ENCODE measurements at regions not wholly inside any gene's neighbourhood (a gene's known extent, or its start where the extent isn't known, plus 50 kb on each side); places are given as distances from the start of the nearest gene placed in this dataset.

- no peaks in the 10 kb centered on the region for H3K9me3 ChIP-seq (ENCODE audit: control insufficient read depth in 4 of 4, low read length in 3 of 4)
- no peak overlapping the region for H3K27ac ChIP-seq (ENCODE audit: low read depth in 1 of 2, low read length in 2 of 2)
- peaks cover 0 to 4% (median 0%) of the 10 kb centered on the region in 4 donors for H3K27me3 ChIP-seq (ENCODE audit: control insufficient read depth in 4 of 4, insufficient read depth in 4 of 4, low read length in 3 of 4)
- 87% methylated on average over 1 of the region's 1 CpG for WGBS
- H3K4me3 ChIP-seq (ENCODE audit: low read depth in 1 of 3, low read length in 3 of 3) = no peak overlapping the region
- H3K4me1 ChIP-seq (ENCODE audit: control insufficient read depth in 4 of 4, insufficient read depth in 4 of 4, low read length in 3 of 4) = no peaks in the 10 kb centered on the region
- no peak for DNase-seq (ENCODE audit: low spot score)
- no peaks in the 10 kb centered on the region for H3K36me3 ChIP-seq (ENCODE audit: control insufficient read depth in 4 of 4, insufficient read depth in 3 of 4, low read depth in 1 of 4, low read length in 3 of 4)
- no peak overlapping the region for H3K9ac ChIP-seq (ENCODE audit: low read depth in 1 of 2, low read length in 2 of 2)
- no peak for TF ChIP-seq ZBTB33 (IDR thresholded peaks at IDR 0.05)
- no peak for TF ChIP-seq FOXA1 (IDR thresholded peaks at IDR 0.05)
- TF ChIP-seq EGR1 (IDR thresholded peaks at IDR 0.05; ENCODE audit: low read depth in 2 of 2) = no peak
- no peak for TF ChIP-seq GABPA (IDR thresholded peaks at IDR 0.05 in 1 of 2, conservative IDR thresholded peaks at IDR 0.05 in 1 of 2)
- no peak for TF ChIP-seq SP1 (IDR thresholded peaks at IDR 0.05)
- TF ChIP-seq YY1 (IDR thresholded peaks at IDR 0.05) = no peak
- no peak for TF ChIP-seq FOXA2 (IDR thresholded peaks at IDR 0.05)
- TF ChIP-seq CTCF (IDR thresholded peaks at IDR 0.05; ENCODE audit: low read depth, low read length, missing input control) = no peak
- TF ChIP-seq RXRA (IDR thresholded peaks at IDR 0.05) = no peak
- no peak for TF ChIP-seq REST (IDR thresholded peaks at IDR 0.05)
- no peak for TF ChIP-seq JUND (IDR thresholded peaks at IDR 0.05)
- no peak for TF ChIP-seq MAX (IDR thresholded peaks at IDR 0.05)
- no peak for TF ChIP-seq NR2F2 (IDR thresholded peaks at IDR 0.05)
- no peak for TF ChIP-seq RAD21 (IDR thresholded peaks at IDR 0.05)
- no peak for TF ChIP-seq HNF4A (conservative IDR thresholded peaks at IDR 0.05)
These were observed 68.2 kb upstream of the C1orf87 start for GRCh38 chr1:60141743-60142142.

GRCh38 chr1:60141276-60141675, 67.7 kb upstream of the C1orf87 start:
- H3K9ac ChIP-seq (ENCODE audit: low read depth in 1 of 2, low read length in 2 of 2) = no peak overlapping the region
- H3K4me3 ChIP-seq (ENCODE audit: low read depth in 1 of 3, low read length in 3 of 3) = no peak overlapping the region
- peaks cover 0 to 4% (median 0%) of the 10 kb centered on the region in 4 donors for H3K27me3 ChIP-seq (ENCODE audit: control insufficient read depth in 4 of 4, insufficient read depth in 4 of 4, low read length in 3 of 4)
- no peaks in the 10 kb centered on the region for H3K4me1 ChIP-seq (ENCODE audit: control insufficient read depth in 4 of 4, insufficient read depth in 4 of 4, low read length in 3 of 4)
- WGBS = 84% methylated on average over 4 of the region's 4 CpGs
- no peak for DNase-seq (ENCODE audit: low spot score)
- no peaks in the 10 kb centered on the region for H3K9me3 ChIP-seq (ENCODE audit: control insufficient read depth in 4 of 4, low read length in 3 of 4)
- H3K27ac ChIP-seq (ENCODE audit: low read depth in 1 of 2, low read length in 2 of 2) = no peak overlapping the region
- no peaks in the 10 kb centered on the region for H3K36me3 ChIP-seq (ENCODE audit: control insufficient read depth in 4 of 4, insufficient read depth in 3 of 4, low read depth in 1 of 4, low read length in 3 of 4)
- no peak for TF ChIP-seq ZBTB33 (IDR thresholded peaks at IDR 0.05)
- no peak for TF ChIP-seq NR2F2 (IDR thresholded peaks at IDR 0.05)
- TF ChIP-seq MAX (IDR thresholded peaks at IDR 0.05) = no peak
- no peak for TF ChIP-seq ATF3 (IDR thresholded peaks at IDR 0.05)
- no peak for TF ChIP-seq JUND (IDR thresholded peaks at IDR 0.05)
